Heart left ventricle (tissue), 13 donors: ENCODE measurements at regions not wholly inside any gene's neighbourhood (a gene's known extent, or its start where the extent isn't known, plus 50 kb on each side); places are given as distances from the start of the nearest gene placed in this dataset.

ENCODE experiments used
- POLR2A ChIP-seq, 2 donors: fragments of 450-650 bp; IDR thresholded peaks; one replicate each; pipeline ENCODE4 v1.6.1; 2017; ENCODE audit warnings: antibody characterized with exemption in 2 of 2, mild to moderate bottlenecking in 2 of 2, moderate library complexity in 2 of 2
- TF ChIP-seq, protein P1 (sequence below), 12 donors: fragments of 200-600 bp; sonication (generic) in 4 of 12; IDR thresholded peaks; one replicate each; pipeline versions ENCODE4 v1.5.0 to v1.8.0; 2018 to 2022; ENCODE audit warnings: antibody characterized with exemption in 12 of 12, mild to moderate bottlenecking in 5 of 12
- donor health status: ischemic (EF 13 %, LVEDD 7.1; RV severe dilation, severe dysfunction).
- donor health status: DM: no; HTN: yes; CAD: no.
- donor health status: DM: no; HTN: no; CAD: no.
- donor health status: ischemic (EF 25% LVEDD 6.9; RV normal size, moderate dysfunction).
- donor health status: ischemic (EF 25% LVEDD 5.7; RV mildly dilated, moderate dysfunction).
- donor health status: ischemic (EF 35%, LVEDD 5.7; RV mildly dilated, moderate dysfunction).
- donor health status: nonischemic (EF 11% LVEDD 7.7; RV severe dilation, severe dysfunction).
- donor health status: DM: yes; HTN: yes; CAD: no.
- donor health status: PGD.
- donor health status: ischemic (EF 29% LVEDD 5.4; RV normal size, mild dysfunction).
- donor health status: nonischemic (EF 23%, LVEDD 6.1; RV moderate dilation, normal function).

DNA sequence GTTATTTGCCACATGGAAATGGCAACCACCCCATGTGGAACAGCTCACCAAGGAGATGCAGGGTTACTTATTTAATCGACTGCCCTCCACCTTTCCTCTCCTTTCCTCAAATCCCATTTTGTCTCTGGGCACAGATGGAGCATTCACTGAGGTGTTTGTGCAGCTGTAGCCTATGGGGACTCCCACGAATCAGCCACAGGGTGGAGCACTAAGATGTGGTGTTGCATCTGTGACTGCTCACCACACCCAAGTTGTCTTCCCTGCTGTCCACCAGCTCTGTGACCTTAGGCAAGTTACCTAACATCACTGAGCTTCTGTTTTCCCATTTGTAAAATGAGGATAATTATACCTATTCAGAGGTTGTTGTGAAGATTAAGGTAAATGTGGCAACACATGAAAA, 252.4 kb upstream of the CPEB2 start:
- TF ChIP-seq, protein P1, sequence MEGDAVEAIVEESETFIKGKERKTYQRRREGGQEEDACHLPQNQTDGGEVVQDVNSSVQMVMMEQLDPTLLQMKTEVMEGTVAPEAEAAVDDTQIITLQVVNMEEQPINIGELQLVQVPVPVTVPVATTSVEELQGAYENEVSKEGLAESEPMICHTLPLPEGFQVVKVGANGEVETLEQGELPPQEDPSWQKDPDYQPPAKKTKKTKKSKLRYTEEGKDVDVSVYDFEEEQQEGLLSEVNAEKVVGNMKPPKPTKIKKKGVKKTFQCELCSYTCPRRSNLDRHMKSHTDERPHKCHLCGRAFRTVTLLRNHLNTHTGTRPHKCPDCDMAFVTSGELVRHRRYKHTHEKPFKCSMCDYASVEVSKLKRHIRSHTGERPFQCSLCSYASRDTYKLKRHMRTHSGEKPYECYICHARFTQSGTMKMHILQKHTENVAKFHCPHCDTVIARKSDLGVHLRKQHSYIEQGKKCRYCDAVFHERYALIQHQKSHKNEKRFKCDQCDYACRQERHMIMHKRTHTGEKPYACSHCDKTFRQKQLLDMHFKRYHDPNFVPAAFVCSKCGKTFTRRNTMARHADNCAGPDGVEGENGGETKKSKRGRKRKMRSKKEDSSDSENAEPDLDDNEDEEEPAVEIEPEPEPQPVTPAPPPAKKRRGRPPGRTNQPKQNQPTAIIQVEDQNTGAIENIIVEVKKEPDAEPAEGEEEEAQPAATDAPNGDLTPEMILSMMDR (IDR thresholded peaks at IDR 0.05), result peak; percentile 12 to 62 (median 50)
- TF ChIP-seq POLR2A (IDR thresholded peaks at IDR 0.05), result no peak
